B cell (primary cell): ENCODE measurements at regions not wholly inside any gene's neighbourhood (a gene's known extent, or its start where the extent isn't known, plus 50 kb on each side); places are given as distances from the start of the nearest gene placed in this dataset.

ENCODE experiments used
- ATAC-seq: fragments of 200-7000 bp; cut with Tn5 transposase; one replicate; pipeline ENCODE4 v1.10.0; 2021; ENCODE audit warnings: low read depth, mild to moderate bottlenecking, moderate number of reproducible peaks, moderate library complexity
- CTCF ChIA-PET: fragments of 350-600 bp; sonication (Branson Sonifier 250); formaldehyde crosslinking; loops from one replicate; lab custom pipeline; 2021; ENCODE audit warnings: antibody characterized with exemption, inconsistent platforms; lab: Charles Lee
- POLR2A ChIA-PET: fragments of 350-600 bp; sonication (Branson Sonifier 250); formaldehyde crosslinking; loops from one replicate; lab custom pipeline; 2021; ENCODE audit warnings: antibody characterized with exemption; lab: Charles Lee
- DNase-seq: peaks from one replicate; pipeline ENCODE4 v3.0.0; 2013
- H2AFZ ChIP-seq: 2 replicates; pipeline ENCODE4 v1.6.1; 2012; ENCODE audit warnings: mild to moderate bottlenecking, low read depth, low read length; ENCODE audit not compliant: insufficient read depth, poor library complexity, severe bottlenecking
- H3K27ac ChIP-seq, 2 donors: 1 replicate in 1 of 2; 2 replicates in 1 of 2; pipeline ENCODE4 v1.5.1; 2012 to 2013; ENCODE audit warnings: low read length in 2 of 2, mild to moderate bottlenecking in 2 of 2, moderate library complexity in 1 of 2
- H3K27me3 ChIP-seq, 4 experiments: fragments of 200-600 bp in 1 of 4; sonication (generic) in 1 of 4; replicated peaks in 1 of 4; 1 replicate in 2 of 4; 2 replicates in 2 of 4; pipeline versions ENCODE4 v1.6.1 to v1.7.0; 2013 to 2016; ENCODE audit warnings: low read length in 3 of 4, mild to moderate bottlenecking in 2 of 4, mixed read lengths in 1 of 4, moderate library complexity in 1 of 4; ENCODE audit not compliant: insufficient read depth in 4 of 4, control insufficient read depth in 3 of 4; ENCODE audit errors: control extremely low read depth in 1 of 4
- H3K36me3 ChIP-seq, 2 experiments: replicated peaks in 1 of 2; 1 replicate in 1 of 2; 2 replicates in 1 of 2; pipeline versions ENCODE4 v1.6.1 to v1.7.1; 2013; ENCODE audit warnings: low read length in 1 of 2; ENCODE audit not compliant: insufficient read depth in 2 of 2, control insufficient read depth in 1 of 2; ENCODE audit errors: control extremely low read depth in 1 of 2, extremely low read depth in 1 of 2
- H3K4me1 ChIP-seq, 2 donors: fragments of 200-600 bp in 1 of 2; sonication (generic) in 1 of 2; 1 replicate in 1 of 2; 2 replicates in 1 of 2; pipeline versions ENCODE4 v1.5.1 to v1.6.1; 2013 to 2017; ENCODE audit warnings: low read length in 2 of 2; ENCODE audit not compliant: control insufficient read depth in 2 of 2, insufficient read depth in 2 of 2
- H3K4me2 ChIP-seq: replicated peaks from 2 replicates; pipeline ENCODE3; 2012; ENCODE audit warnings: mild to moderate bottlenecking, low read depth, low read length; ENCODE audit not compliant: poor library complexity, severe bottlenecking
- H3K4me3 ChIP-seq, 5 experiments: fragments of 200-600 bp in 1 of 5; sonication (generic) in 1 of 5; 1 replicate in 3 of 5; 2 replicates in 2 of 5; pipeline versions ENCODE4 v1.5.1 to v1.7.0; 2011 to 2016; ENCODE audit warnings: low read length in 4 of 5, mild to moderate bottlenecking in 4 of 5, low read depth in 2 of 5, control low read depth in 1 of 5, moderate library complexity in 1 of 5; ENCODE audit not compliant: insufficient read depth in 1 of 5; ENCODE audit errors: control extremely low read depth in 1 of 5, extremely low read depth in 1 of 5
- H3K79me2 ChIP-seq: fragments of 200-600 bp; sonication (generic); one replicate; pipeline ENCODE4 v1.6.0; 2016; ENCODE audit warnings: low read length; ENCODE audit not compliant: control insufficient read depth, insufficient read depth
- H3K9ac ChIP-seq: fragments of 200-600 bp; sonication (generic); 2 replicates; pipeline ENCODE4 v1.6.1; 2017; ENCODE audit warnings: mild to moderate bottlenecking, low read length, moderate library complexity
- H3K9me3 ChIP-seq, 3 donors: one replicate each; pipeline versions ENCODE4 v1.6.1 to v1.7.1; 2013; ENCODE audit warnings: low read length in 2 of 3; ENCODE audit not compliant: control insufficient read depth in 2 of 3, insufficient read depth in 1 of 3; ENCODE audit errors: control extremely low read depth in 1 of 3
- H4K20me1 ChIP-seq: 2 replicates; pipeline ENCODE4 v1.6.0; 2012; ENCODE audit warnings: mild to moderate bottlenecking, low read length; ENCODE audit not compliant: insufficient read depth, control insufficient read depth, poor library complexity, severe bottlenecking
- H3K27ac Mint-ChIP-seq: one replicate; pipeline ENCODE4 v1.8.0; 2021; ENCODE audit warnings: mixed read lengths
- H3K27me3 Mint-ChIP-seq: one replicate; pipeline ENCODE4 v1.8.0; 2021; ENCODE audit warnings: mixed read lengths
- H3K4me1 Mint-ChIP-seq: one replicate; pipeline ENCODE4 v1.8.0; 2021; ENCODE audit warnings: mixed read lengths
- H3K4me3 Mint-ChIP-seq: one replicate; pipeline ENCODE4 v1.8.0; 2021; ENCODE audit warnings: mixed read lengths
- H3K9me3 Mint-ChIP-seq: one replicate; pipeline ENCODE4 v1.8.0; 2022; ENCODE audit warnings: mixed read lengths; ENCODE audit not compliant: insufficient read depth
- CTCF ChIP-seq: fragments of 200-600 bp; IDR thresholded peaks from one replicate; pipeline ENCODE4 v1.8.0; 2022; ENCODE audit warnings: antibody characterized with exemption, mild to moderate bottlenecking
- EZH2 ChIP-seq: IDR thresholded peaks from 2 replicates; pipeline ENCODE4 v1.6.1; 2012; ENCODE audit warnings: borderline replicate concordance, low read depth, mild to moderate bottlenecking, moderate library complexity, low read length; ENCODE audit not compliant: insufficient read depth, poor library complexity, severe bottlenecking
- WGBS: methylation state at CpG from one replicate; pipeline ENCODE4 v1.1.5; 2013; ENCODE audit warnings: missing lambda C conversion rate; ENCODE audit not compliant: insufficient coverage; 5-methylcytosine and 5-hydroxymethylcytosine counted together
- intact Hi-C: fragments of 100-400 bp; cut with micrococcal nuclease; formaldehyde crosslinking; loops from one replicate; pipeline ENCODE4 v1.10.0; 2022

DNA sequence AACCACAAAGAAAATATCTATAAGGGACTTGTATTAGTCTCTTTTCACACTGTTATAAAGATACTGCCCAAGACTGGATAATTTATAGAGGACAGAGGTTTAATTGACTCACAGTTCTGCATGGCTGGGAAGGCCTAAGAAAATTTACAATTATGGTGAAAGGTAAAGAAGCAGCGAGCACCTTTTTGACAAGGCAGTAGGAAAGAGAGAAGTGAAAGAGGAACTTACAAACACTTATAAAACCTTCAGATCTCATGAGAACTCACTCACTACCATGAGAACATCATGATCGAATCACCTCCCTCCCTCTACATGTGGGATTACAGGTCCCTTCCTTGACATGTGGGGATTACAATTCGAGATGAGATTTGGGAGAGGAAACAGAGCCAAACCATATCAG is 856.0 kb downstream of the TRAM1L1 start:
- ChIA-PET CTCF (no interaction called here), POLR2A (no interaction called here)
- H3K9me3 Mint-ChIP-seq: peaks cover 2% of the 10 kb centered on the region
- Histone ChIP-seq H3K27ac (no peak overlapping the region), H3K4me3 (no peak overlapping the region), H3K4me2 (no peak overlapping the region), H4K20me1 (no peaks in the 10 kb centered on the region), H3K4me1 (no peaks in the 10 kb centered on the region), H2AFZ (no peak overlapping the region), H3K79me2 (no peaks in the 10 kb centered on the region), H3K9ac (no peak overlapping the region), H3K9me3 (no peaks in the 10 kb centered on the region), H3K27me3 (no peaks in the 10 kb centered on the region), H3K36me3 (no peaks in the 10 kb centered on the region)
- intact Hi-C loops: no loop called here
- H3K27me3 Mint-ChIP-seq: no peaks in the 10 kb centered on the region
- ATAC-seq (no peak), DNase-seq (no peak)
- no CpG with 5 or more reads among the region's 3 CpGs for WGBS
- H3K27ac Mint-ChIP-seq: no peak overlapping the region
- no peak for TF ChIP-seq EZH2
- no peak for TF ChIP-seq CTCF
- no peak overlapping the region for H3K4me3 Mint-ChIP-seq
- no peaks in the 10 kb centered on the region for H3K4me1 Mint-ChIP-seq

DNA sequence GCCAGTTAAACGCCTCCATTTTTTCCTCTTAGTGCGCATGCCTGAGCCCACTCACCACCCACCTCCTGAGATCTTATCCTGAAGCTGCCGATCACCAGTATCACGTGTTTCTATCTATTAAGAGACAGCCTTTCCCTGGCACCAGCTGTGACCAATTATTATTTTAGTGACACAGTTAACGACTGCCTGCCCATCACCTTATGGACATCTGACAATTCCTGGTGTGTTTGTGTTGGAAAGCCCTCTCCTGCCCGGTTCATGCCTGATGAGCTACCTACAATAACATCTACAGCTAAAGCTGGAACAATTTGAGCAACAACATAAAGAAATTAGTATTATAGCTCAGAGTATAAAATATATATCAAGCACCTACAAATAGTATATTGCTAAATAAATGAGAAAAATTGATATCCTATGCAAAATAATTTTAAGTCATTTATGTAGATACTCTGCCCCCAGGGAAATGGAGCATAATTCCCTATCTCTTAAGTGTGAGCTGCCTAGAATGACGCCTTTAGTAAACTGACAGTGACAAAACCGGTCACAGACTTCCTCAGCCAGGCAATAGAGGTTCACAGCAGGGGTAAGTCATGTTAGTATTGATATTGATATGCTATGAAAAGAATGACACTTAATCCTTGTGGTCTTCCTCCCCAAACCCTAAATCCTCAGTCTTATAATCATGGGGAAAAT is 862.2 kb downstream of the TRAM1L1 start:
- POLR2A ChIA-PET: no interaction called here
- H3K27me3 Mint-ChIP-seq: no peaks in the 10 kb centered on the region

More for the DNA sequence above, 862.2 kb downstream of the TRAM1L1 start:
- DNase-seq (no peak), ATAC-seq (no peak)
- TF ChIP-seq CTCF (no peak), EZH2 (no peak)
- H3K27ac ChIP-seq: no peak overlapping the region
- no peaks in the 10 kb centered on the region for H3K79me2 ChIP-seq
- no peak overlapping the region for H2AFZ ChIP-seq
- CTCF ChIA-PET: no interaction called here
- intact Hi-C loops: no loop called here
- no peaks in the 10 kb centered on the region for H4K20me1 ChIP-seq
- H3K27ac Mint-ChIP-seq: no peak overlapping the region
- H3K9ac ChIP-seq: no peak overlapping the region
- 94% methylated on average over 5 of the region's 8 CpGs for WGBS
- no peaks in the 10 kb centered on the region for H3K9me3 Mint-ChIP-seq
- no peak overlapping the region for H3K4me2 ChIP-seq
- H3K4me1 Mint-ChIP-seq: no peaks in the 10 kb centered on the region
- no peaks in the 10 kb centered on the region for H3K4me1 ChIP-seq
- H3K4me3 ChIP-seq: no peak overlapping the region
- no peaks in the 10 kb centered on the region for H3K36me3 ChIP-seq
- no peak overlapping the region for H3K4me3 Mint-ChIP-seq
- H3K9me3 ChIP-seq: no peaks in the 10 kb centered on the region
- no peaks in the 10 kb centered on the region for H3K27me3 ChIP-seq
